Neural progenitor cell (in vitro differentiated cells): ENCODE measurements at regions not wholly inside any gene's neighbourhood (a gene's known extent, or its start where the extent isn't known, plus 50 kb on each side); places are given as distances from the start of the nearest gene placed in this dataset.

Experiments
- CTCF ChIP-seq: fragments of 200-600 bp; sonication (generic); IDR thresholded peaks from 2 replicates; pipeline ENCODE4 v1.5.1; 2017; ENCODE audit warnings: antibody characterized with exemption, mild to moderate bottlenecking
- EZH2phosphoT487 ChIP-seq: fragments of 200-600 bp; sonication (generic); IDR thresholded peaks from 2 replicates; pipeline ENCODE4 v1.6.1; 2017; ENCODE audit warnings: antibody characterized with exemption

GRCh38 chr4:23040539-23040938 lies 347.8 kb downstream of the GBA3 start:
- TF ChIP-seq CTCF (peak; percentile 13), EZH2phosphoT487 (no peak)
